ENCODE measurements at regions not wholly inside any gene's neighbourhood (a gene's known extent, or its start where the extent isn't known, plus 50 kb on each side); places are given as distances from the start of the nearest gene placed in this dataset.
"Not testable (repeated sequence)": the region's sequence is repeated elsewhere in the genome, so short reads cannot be mapped to it uniquely, and the experiment has no call there.

DNA sequence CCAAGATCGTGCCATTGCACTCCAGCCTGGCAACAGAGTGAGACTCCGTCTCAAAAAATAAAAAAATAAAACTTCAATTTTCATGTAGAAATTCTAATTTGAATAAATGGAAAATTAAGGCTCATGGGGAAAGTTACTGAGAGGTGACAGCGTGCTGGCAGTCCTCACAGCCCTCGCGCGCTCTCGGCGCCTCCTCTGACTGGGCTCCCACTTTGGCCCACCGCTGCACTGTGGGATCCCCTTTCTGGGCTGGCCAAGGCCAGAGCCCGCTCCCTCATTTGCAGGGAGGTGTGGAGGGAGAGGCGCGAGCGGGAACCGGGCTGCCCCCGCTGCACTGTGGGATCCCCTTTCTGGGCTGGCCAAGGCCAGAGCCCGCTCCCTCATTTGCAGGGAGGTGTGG lies 86.8 kb upstream of the CXXC4 start:
- not testable (repeated sequence) for TF ChIP-seq CTCF, POLR2A (IDR thresholded peaks at IDR 0.05)
